H9 (cell line): ENCODE measurements at regions not wholly inside any gene's neighbourhood (a gene's known extent, or its start where the extent isn't known, plus 50 kb on each side); places are given as distances from the start of the nearest gene placed in this dataset.
A peak's percentile ranks its signal among the peaks of the same experiment; 100 is the strongest.

ENCODE experiments used
- DNase-seq: peaks from one replicate; pipeline ENCODE4 v3.0.0-alpha.2; 2017
- H2AFZ ChIP-seq: one replicate; pipeline ENCODE4 v1.6.1; 2013; ENCODE audit warnings: mild to moderate bottlenecking, low read length, control low read depth, moderate library complexity
- H2AK5ac ChIP-seq: 2 replicates; pipeline ENCODE4 v1.6.1; 2013; ENCODE audit warnings: low read length, control low read depth, mixed read lengths; ENCODE audit not compliant: insufficient read length
- H2BK120ac ChIP-seq: one replicate; pipeline ENCODE4 v1.6.1; 2013; ENCODE audit warnings: low read depth, mild to moderate bottlenecking, low read length, control low read depth, inconsistent platforms; ENCODE audit not compliant: poor library complexity, severe bottlenecking
- H2BK12ac ChIP-seq: 2 replicates; pipeline ENCODE4 v1.6.1; 2013; ENCODE audit warnings: low read length, control low read depth, mixed read lengths, low read depth; ENCODE audit not compliant: insufficient read length
- H2BK15ac ChIP-seq: 2 replicates; pipeline ENCODE4 v1.6.1; 2013; ENCODE audit warnings: low read depth, low read length, control low read depth
- H2BK20ac ChIP-seq: one replicate; pipeline ENCODE4 v1.6.1; 2013; ENCODE audit warnings: low read depth, mild to moderate bottlenecking, low read length, control low read depth, inconsistent platforms; ENCODE audit not compliant: poor library complexity, severe bottlenecking
- H2BK5ac ChIP-seq: 2 replicates; pipeline ENCODE4 v1.6.1; 2013; ENCODE audit warnings: low read length, control low read depth, mixed read lengths; ENCODE audit not compliant: insufficient read length
- H3K14ac ChIP-seq: 2 replicates; pipeline ENCODE4 v1.6.1; 2013; ENCODE audit warnings: low read length, control low read depth; ENCODE audit not compliant: insufficient read depth
- H3K18ac ChIP-seq: 2 replicates; pipeline ENCODE4 v1.6.1; 2013; ENCODE audit warnings: low read depth, mild to moderate bottlenecking, mixed read lengths, low read length, control low read depth; ENCODE audit not compliant: insufficient read length
- H3K23ac ChIP-seq: 2 replicates; pipeline ENCODE4 v1.6.1; 2013; ENCODE audit warnings: low read length, control low read depth, mixed read lengths, low read depth; ENCODE audit not compliant: insufficient read length
- H3K23me2 ChIP-seq: 2 replicates; pipeline ENCODE4 v1.6.1; 2013; ENCODE audit warnings: low read depth, mild to moderate bottlenecking, mixed read lengths, low read length, control low read depth; ENCODE audit not compliant: insufficient read length, poor library complexity, severe bottlenecking
- H3K27ac ChIP-seq: 2 replicates; pipeline ENCODE4 v1.5.1; 2013; ENCODE audit warnings: low read length, control low read depth, mixed read lengths, low read depth; ENCODE audit not compliant: insufficient read length
- H3K27me3 ChIP-seq: 2 replicates; pipeline ENCODE4 v1.6.1; 2013; ENCODE audit warnings: low read length, control low read depth, inconsistent platforms; ENCODE audit not compliant: insufficient read depth
- H3K4ac ChIP-seq: 2 replicates; pipeline ENCODE4 v1.6.1; 2013; ENCODE audit warnings: low read depth, mild to moderate bottlenecking, control low read depth, inconsistent platforms, low read length, moderate library complexity
- H3K4me1 ChIP-seq: 2 replicates; pipeline ENCODE4 v1.6.1; 2013; ENCODE audit warnings: low read length, control low read depth, inconsistent platforms; ENCODE audit not compliant: insufficient read depth
- H3K4me2 ChIP-seq: 2 replicates; pipeline ENCODE4 v1.6.1; 2013; ENCODE audit warnings: low read length, control low read depth, mixed read lengths; ENCODE audit not compliant: insufficient read length, insufficient read depth
- H3K56ac ChIP-seq: 2 replicates; pipeline ENCODE4 v1.6.1; 2013; ENCODE audit warnings: low read depth, mild to moderate bottlenecking, mixed read lengths, low read length, control low read depth; ENCODE audit not compliant: insufficient read length
- H3K79me1 ChIP-seq: 2 replicates; pipeline ENCODE4 v1.6.1; 2013; ENCODE audit warnings: low read depth, mild to moderate bottlenecking, moderate library complexity, low read length, control low read depth, inconsistent platforms; ENCODE audit not compliant: insufficient read depth, poor library complexity, severe bottlenecking
- H3K79me2 ChIP-seq: 2 replicates; pipeline ENCODE4 v1.6.1; 2013; ENCODE audit warnings: low read length, control low read depth, inconsistent platforms; ENCODE audit not compliant: insufficient read depth
- H3K9ac ChIP-seq: 2 replicates; pipeline ENCODE4 v1.6.1; 2013; ENCODE audit warnings: low read length, control low read depth, mixed read lengths; ENCODE audit not compliant: insufficient read length; ENCODE audit errors: extremely low read depth
- H3K9me3 ChIP-seq: one replicate; pipeline ENCODE4 v1.6.1; 2013; ENCODE audit warnings: low read depth, low read length, inconsistent platforms; ENCODE audit not compliant: control insufficient read depth
- H3T11ph ChIP-seq: one replicate; pipeline ENCODE4 v1.6.1; 2013; ENCODE audit warnings: mild to moderate bottlenecking, low read length, control low read depth, inconsistent platforms
- H4K20me1 ChIP-seq: one replicate; pipeline ENCODE4 v1.6.1; 2013; ENCODE audit not compliant: control insufficient read depth, insufficient read length, insufficient read depth
- H4K5ac ChIP-seq: 2 replicates; pipeline ENCODE4 v1.6.1; 2013; ENCODE audit warnings: low read depth, mild to moderate bottlenecking, mixed read lengths, low read length, control low read depth; ENCODE audit not compliant: insufficient read length
- H4K8ac ChIP-seq: replicated peaks from 2 replicates; pipeline ENCODE4 v1.6.1; 2013; ENCODE audit warnings: low read length, control low read depth, mixed read lengths, low read depth; ENCODE audit not compliant: insufficient read length
- H4K91ac ChIP-seq: 2 replicates; pipeline ENCODE4 v1.6.1; 2013; ENCODE audit warnings: low read depth, mild to moderate bottlenecking, moderate library complexity, mixed read lengths, low read length, control low read depth; ENCODE audit not compliant: insufficient read length
- H3K27ac Mint-ChIP-seq, 3 experiments: 2 replicates in 2 of 3; 3 replicates in 1 of 3; pipeline ENCODE4 v1.8.0; 2020 to 2021; ENCODE audit warnings: mixed read lengths in 3 of 3, mild to moderate bottlenecking in 1 of 3, moderate library complexity in 1 of 3
- H3K27me3 Mint-ChIP-seq: 2 replicates; pipeline ENCODE4 v1.8.0; 2021; ENCODE audit warnings: low read depth, mild to moderate bottlenecking, moderate library complexity, mixed read lengths
- H3K36me3 Mint-ChIP-seq, 3 experiments: 2 replicates in 2 of 3; 3 replicates in 1 of 3; pipeline ENCODE4 v1.8.0; 2020 to 2021; ENCODE audit warnings: low read depth in 3 of 3, mixed read lengths in 3 of 3; ENCODE audit not compliant: insufficient read depth in 1 of 3
- H3K4me1 Mint-ChIP-seq, 2 experiments: 2 replicates each; pipeline ENCODE4 v1.8.0; 2020; ENCODE audit warnings: mixed read lengths in 2 of 2
- H3K4me3 Mint-ChIP-seq, 2 experiments: 2 replicates in 1 of 2; 3 replicates in 1 of 2; pipeline ENCODE4 v1.8.0; 2020 to 2021; ENCODE audit warnings: mild to moderate bottlenecking in 2 of 2, mixed read lengths in 2 of 2, moderate library complexity in 1 of 2
- H3K9me3 Mint-ChIP-seq, 2 experiments: 2 replicates in 1 of 2; 3 replicates in 1 of 2; pipeline ENCODE4 v1.8.0; 2020; ENCODE audit warnings: mild to moderate bottlenecking in 2 of 2, mixed read lengths in 2 of 2, moderate library complexity in 1 of 2
- WGBS: extraction: QIAGEN DNeasy Blood & Tissue Kit; methylation state at CpG from one replicate; pipeline ENCODE4 v1.1.7; 2013; ENCODE audit warnings: missing lambda C conversion rate, low lambda C conversion rate, mixed read lengths; ENCODE audit not compliant: insufficient read length; ENCODE audit errors: extremely low coverage; 5-methylcytosine and 5-hydroxymethylcytosine counted together
- TF ChIP-seq, protein P1 (sequence below): fragments of 200-600 bp; sonication (generic); conservative IDR thresholded peaks from 3 replicates; pipeline ENCODE4 v1.8.0; 2021; ENCODE audit warnings: antibody characterized with exemption, mild to moderate bottlenecking

DNA sequence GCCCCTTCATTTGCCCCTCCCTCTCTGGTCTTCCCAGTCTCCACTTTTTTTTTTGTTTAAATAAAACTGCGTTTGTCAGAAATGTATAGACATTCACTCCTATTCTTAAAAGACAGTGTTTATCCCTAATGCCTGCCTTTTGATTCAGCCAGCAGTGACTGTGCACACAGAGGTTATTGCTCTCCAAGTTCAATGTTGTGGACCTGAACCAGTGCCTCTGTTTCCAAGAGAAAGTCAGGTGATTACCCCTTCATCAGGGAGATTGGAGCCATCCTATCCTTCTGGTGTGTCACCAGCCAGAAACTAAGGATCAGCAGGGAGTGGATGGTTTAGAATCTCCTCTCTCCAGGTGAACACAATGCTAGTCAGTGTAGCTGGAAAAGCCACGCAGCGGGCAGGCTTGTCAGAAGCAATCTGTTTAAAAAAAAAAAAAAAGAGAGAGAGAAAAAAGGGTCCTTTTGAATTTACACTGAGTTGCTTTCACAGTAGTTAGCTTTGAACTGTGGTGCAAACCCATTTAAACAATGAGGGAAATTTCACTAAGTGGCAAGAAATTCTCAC lies 167.5 kb upstream of the DMRT1 start:
- Histone ChIP-seq H3T11ph (no peak overlapping the region), H4K20me1 (no peaks in the 10 kb centered on the region), H3K9ac (no peak overlapping the region), H4K91ac (no peak overlapping the region), H2BK120ac (no peak overlapping the region), H3K79me1 (no peaks in the 10 kb centered on the region), H2BK12ac (no peak overlapping the region), H4K5ac (no peak overlapping the region), H2BK5ac (no peak overlapping the region), H2BK20ac (no peak overlapping the region), H3K27me3 (no peaks in the 10 kb centered on the region), H3K9me3 (no peaks in the 10 kb centered on the region), H3K18ac (no peak overlapping the region), H3K4me1 (peaks cover 4% of the 10 kb centered on the region; the same call in 1 of the 2 replicates), H2AK5ac (no peak overlapping the region), H3K56ac (no peak overlapping the region), H3K23ac (no peak overlapping the region), H3K14ac (no peak overlapping the region), H2BK15ac (no peak overlapping the region), H3K27ac (peak overlapping the region; percentile 12), H3K79me2 (no peaks in the 10 kb centered on the region), H3K4me2 (peak overlapping the region; percentile 1), H2AFZ (no peak overlapping the region), H4K8ac (no peak overlapping the region), H3K4ac (no peak overlapping the region), H3K23me2 (no peaks in the 10 kb centered on the region)
- WGBS = no CpG with 5 or more reads among the region's 3 CpGs
- TF ChIP-seq, protein P1, sequence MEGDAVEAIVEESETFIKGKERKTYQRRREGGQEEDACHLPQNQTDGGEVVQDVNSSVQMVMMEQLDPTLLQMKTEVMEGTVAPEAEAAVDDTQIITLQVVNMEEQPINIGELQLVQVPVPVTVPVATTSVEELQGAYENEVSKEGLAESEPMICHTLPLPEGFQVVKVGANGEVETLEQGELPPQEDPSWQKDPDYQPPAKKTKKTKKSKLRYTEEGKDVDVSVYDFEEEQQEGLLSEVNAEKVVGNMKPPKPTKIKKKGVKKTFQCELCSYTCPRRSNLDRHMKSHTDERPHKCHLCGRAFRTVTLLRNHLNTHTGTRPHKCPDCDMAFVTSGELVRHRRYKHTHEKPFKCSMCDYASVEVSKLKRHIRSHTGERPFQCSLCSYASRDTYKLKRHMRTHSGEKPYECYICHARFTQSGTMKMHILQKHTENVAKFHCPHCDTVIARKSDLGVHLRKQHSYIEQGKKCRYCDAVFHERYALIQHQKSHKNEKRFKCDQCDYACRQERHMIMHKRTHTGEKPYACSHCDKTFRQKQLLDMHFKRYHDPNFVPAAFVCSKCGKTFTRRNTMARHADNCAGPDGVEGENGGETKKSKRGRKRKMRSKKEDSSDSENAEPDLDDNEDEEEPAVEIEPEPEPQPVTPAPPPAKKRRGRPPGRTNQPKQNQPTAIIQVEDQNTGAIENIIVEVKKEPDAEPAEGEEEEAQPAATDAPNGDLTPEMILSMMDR = no peak
- DNase-seq = peak; percentile 70
- Mint-ChIP-seq H3K27ac (peak overlapping the region; percentile 30 to 92 (median 88); a peak in 3 of 7 replicates), H3K4me3 (peak overlapping the region; percentile 10 to 11; a peak in 1 of 5 replicates), H3K4me1 (peaks cover 40 to 50% of the 10 kb centered on the region in 2 experiments), H3K9me3 (peaks cover 5 to 11% of the 10 kb centered on the region in 2 experiments; a peak in 4 of 5 replicates), H3K27me3 (no peaks in the 10 kb centered on the region), H3K36me3 (peaks cover 1 to 11% (median 10%) of the 10 kb centered on the region in 3 experiments; a peak in 6 of 7 replicates)
